ENCODE measurements at regions not wholly inside any gene's neighbourhood (a gene's known extent, or its start where the extent isn't known, plus 50 kb on each side); places are given as distances from the start of the nearest gene placed in this dataset.

- DNase-seq (ENCODE audit: low read depth): no peak
- TF ChIP-seq, protein P1, sequence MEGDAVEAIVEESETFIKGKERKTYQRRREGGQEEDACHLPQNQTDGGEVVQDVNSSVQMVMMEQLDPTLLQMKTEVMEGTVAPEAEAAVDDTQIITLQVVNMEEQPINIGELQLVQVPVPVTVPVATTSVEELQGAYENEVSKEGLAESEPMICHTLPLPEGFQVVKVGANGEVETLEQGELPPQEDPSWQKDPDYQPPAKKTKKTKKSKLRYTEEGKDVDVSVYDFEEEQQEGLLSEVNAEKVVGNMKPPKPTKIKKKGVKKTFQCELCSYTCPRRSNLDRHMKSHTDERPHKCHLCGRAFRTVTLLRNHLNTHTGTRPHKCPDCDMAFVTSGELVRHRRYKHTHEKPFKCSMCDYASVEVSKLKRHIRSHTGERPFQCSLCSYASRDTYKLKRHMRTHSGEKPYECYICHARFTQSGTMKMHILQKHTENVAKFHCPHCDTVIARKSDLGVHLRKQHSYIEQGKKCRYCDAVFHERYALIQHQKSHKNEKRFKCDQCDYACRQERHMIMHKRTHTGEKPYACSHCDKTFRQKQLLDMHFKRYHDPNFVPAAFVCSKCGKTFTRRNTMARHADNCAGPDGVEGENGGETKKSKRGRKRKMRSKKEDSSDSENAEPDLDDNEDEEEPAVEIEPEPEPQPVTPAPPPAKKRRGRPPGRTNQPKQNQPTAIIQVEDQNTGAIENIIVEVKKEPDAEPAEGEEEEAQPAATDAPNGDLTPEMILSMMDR (conservative IDR thresholded peaks at IDR 0.05; ENCODE audit: low read depth, low read length): no peak
- H3K4me3 ChIP-seq (ENCODE audit: low read depth, low read length): no peak overlapping the region
Observed at GRCh38 chr6:90918361-90918760, 331.5 kb upstream of the MAP3K7 start.

DNA sequence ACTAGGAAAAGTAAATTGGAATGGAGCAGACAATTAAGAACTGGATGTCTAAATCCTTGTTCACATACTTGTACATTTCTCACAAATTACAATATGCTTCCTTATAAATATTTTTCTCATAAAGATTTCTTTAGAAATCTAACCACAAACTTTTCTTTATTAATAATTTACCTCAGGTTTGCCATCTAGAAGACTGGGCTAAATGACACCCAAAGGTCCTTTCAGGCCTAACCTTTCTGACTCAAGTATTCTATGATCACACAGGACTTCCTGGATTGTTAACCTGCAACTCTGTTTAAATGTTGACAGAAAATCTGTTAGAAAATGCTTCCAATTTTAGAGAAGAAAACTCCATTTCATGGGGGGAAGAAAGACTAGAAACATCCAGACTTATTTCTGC is 330.5 kb upstream of the MAP3K7 start:
- no peak for DNase-seq (ENCODE audit: low read depth)
- H3K4me3 ChIP-seq (ENCODE audit: low read depth, low read length): no peak overlapping the region
- TF ChIP-seq, protein P1 (conservative IDR thresholded peaks at IDR 0.05; ENCODE audit: low read depth, low read length): no peak

DNA sequence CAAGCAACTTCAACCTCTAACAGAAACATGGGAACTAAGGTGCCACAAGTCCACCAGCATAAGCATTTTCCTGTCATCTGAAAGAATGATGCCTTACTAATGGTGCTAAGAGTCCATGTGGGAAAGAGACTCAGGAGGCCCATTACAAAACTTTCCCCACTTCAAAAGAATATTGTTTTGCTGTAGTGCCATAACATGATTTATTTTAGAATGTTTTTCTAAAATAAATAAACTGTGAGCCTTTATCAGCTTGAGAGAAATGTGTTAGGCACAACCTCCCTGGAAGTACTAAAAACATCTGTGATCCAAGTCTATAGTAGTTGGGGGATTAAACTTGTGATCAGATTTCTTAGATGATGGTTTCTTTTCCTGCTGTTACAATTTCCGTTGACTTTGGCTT is 330.1 kb upstream of the MAP3K7 start:
- no peak for DNase-seq (ENCODE audit: low read depth)
- H3K4me3 ChIP-seq (ENCODE audit: low read depth, low read length): no peak overlapping the region
- TF ChIP-seq, protein P1 (conservative IDR thresholded peaks at IDR 0.05; ENCODE audit: low read depth, low read length): no peak

GRCh38 chr6:90915224-90915915 is 328.5 kb upstream of the MAP3K7 start:
- DNase-seq (ENCODE audit: low read depth): no peak
- TF ChIP-seq, protein P1 (conservative IDR thresholded peaks at IDR 0.05; ENCODE audit: low read depth, low read length): no peak

GRCh38 chr6:90914312-90914711 is 327.4 kb upstream of the MAP3K7 start:
- no peak overlapping the region for H3K4me3 ChIP-seq (ENCODE audit: low read depth, low read length)
- TF ChIP-seq, protein P1 (conservative IDR thresholded peaks at IDR 0.05; ENCODE audit: low read depth, low read length): no peak

More at GRCh38 chr6:90915224-90915915, 328.5 kb upstream of the MAP3K7 start:
- no peak overlapping the region for H3K4me3 ChIP-seq (ENCODE audit: low read depth, low read length)

DNA sequence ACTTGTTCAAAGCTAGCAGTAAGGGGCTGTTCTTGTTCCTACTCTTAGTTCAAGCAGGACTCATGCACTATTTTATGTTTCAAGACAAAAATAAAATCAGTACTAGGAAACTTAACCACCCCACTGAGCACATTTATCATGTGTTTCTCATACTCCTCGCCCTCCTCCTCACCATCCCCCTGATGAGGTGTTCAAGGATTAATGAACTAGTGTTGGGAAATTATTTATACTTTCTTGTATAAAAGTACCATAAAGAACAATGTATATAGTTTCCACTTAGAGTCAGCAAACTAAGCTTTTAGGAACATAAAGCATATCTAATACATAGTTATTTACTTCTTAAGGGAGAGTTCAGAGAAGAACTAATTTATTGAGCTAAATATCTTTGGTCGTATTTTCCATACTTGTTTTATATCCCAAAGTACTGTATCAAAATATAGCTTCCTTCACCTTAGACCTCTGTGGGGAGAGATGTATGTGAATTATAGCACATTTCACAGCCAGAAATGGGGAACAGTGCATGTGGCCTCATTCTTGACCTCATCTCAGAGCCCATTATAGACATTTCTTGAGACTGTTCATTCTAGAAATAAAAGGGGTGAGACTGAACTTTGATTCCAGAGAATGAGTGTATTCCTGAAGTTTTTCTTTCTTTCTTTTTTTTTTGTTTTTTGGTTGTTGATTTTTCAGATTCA is 326.5 kb upstream of the MAP3K7 start:
- no peak for DNase-seq (ENCODE audit: low read depth)
- TF ChIP-seq, protein P1 (conservative IDR thresholded peaks at IDR 0.05; ENCODE audit: low read depth, low read length): no peak
- H3K4me3 ChIP-seq (ENCODE audit: low read depth, low read length): no peak overlapping the region

More at GRCh38 chr6:90914312-90914711, 327.4 kb upstream of the MAP3K7 start:
- DNase-seq (ENCODE audit: low read depth): no peak

Measured in epithelial cell of proximal tubule (primary cell).